Fibroblast of pulmonary artery (primary cell): ENCODE measurements at regions not wholly inside any gene's neighbourhood (a gene's known extent, or its start where the extent isn't known, plus 50 kb on each side); places are given as distances from the start of the nearest gene placed in this dataset.

Experiments used
- DNase-seq: peaks from one replicate; pipeline ENCODE4 v3.0.0-alpha.2; 2010; ENCODE audit warnings: low read depth
- H3K4me3 ChIP-seq: replicated peaks from 2 replicates; pipeline ENCODE4 v1.5.1; 2011; ENCODE audit warnings: low read depth, mild to moderate bottlenecking, control low read depth, low read length, moderate library complexity
- CTCF ChIP-seq: IDR thresholded peaks from 2 replicates; pipeline ENCODE4 v1.5.1; 2011; ENCODE audit warnings: mild to moderate bottlenecking, control low read depth, low read length, inconsistent platforms; ENCODE audit errors: missing control alignments

- DNase-seq, result no peak
- no peak for TF ChIP-seq CTCF
- H3K4me3 ChIP-seq, result no peak overlapping the region
Measured at GRCh38 chr4:1519787-1520661, 113.8 kb upstream of the NKX1-1 start.

- no peak for TF ChIP-seq CTCF
- DNase-seq, result no peak
- no peak overlapping the region for H3K4me3 ChIP-seq
Measured at GRCh38 chr4:1518997-1519700, 112.9 kb upstream of the NKX1-1 start.

- no peak for DNase-seq
Measured at GRCh38 chr4:1517592-1518411, 111.6 kb upstream of the NKX1-1 start.

GRCh38 chr4:1516881-1517480 lies 110.7 kb upstream of the NKX1-1 start:
- no peak overlapping the region for H3K4me3 ChIP-seq
- TF ChIP-seq CTCF, result no peak
- no peak for DNase-seq

More at GRCh38 chr4:1517592-1518411, 111.6 kb upstream of the NKX1-1 start:
- no peak overlapping the region for H3K4me3 ChIP-seq
- TF ChIP-seq CTCF, result no peak

GRCh38 chr4:1516261-1516660 lies 110.0 kb upstream of the NKX1-1 start:
- no peak overlapping the region for H3K4me3 ChIP-seq
- DNase-seq, result no peak
- no peak for TF ChIP-seq CTCF

GRCh38 chr4:1515763-1516162 lies 109.5 kb upstream of the NKX1-1 start:
- no peak overlapping the region for H3K4me3 ChIP-seq
- no peak for TF ChIP-seq CTCF
- no peak for DNase-seq
